Ishikawa (cell line): ENCODE measurements at regions not wholly inside any gene's neighbourhood (a gene's known extent, or its start where the extent isn't known, plus 50 kb on each side); places are given as distances from the start of the nearest gene placed in this dataset.

Experiments used
- CEBPB ChIP-seq: IDR thresholded peaks from 2 replicates; pipeline ENCODE4 v1.6.1; 2012
- CREB1 ChIP-seq: IDR thresholded peaks from 2 replicates; pipeline ENCODE4 v1.6.1; 2012; ENCODE audit warnings: low read depth
- EP300 ChIP-seq: IDR thresholded peaks from 2 replicates; pipeline ENCODE4 v1.6.1; 2012; ENCODE audit warnings: borderline replicate concordance
- FOXM1 ChIP-seq: IDR thresholded peaks from 2 replicates; pipeline ENCODE4 v1.6.1; 2012; ENCODE audit warnings: low read depth, borderline replicate concordance
- TCF12 ChIP-seq: IDR thresholded peaks from 2 replicates; pipeline ENCODE4 v1.6.1; 2012; ENCODE audit warnings: low read depth
- YY1 ChIP-seq: IDR thresholded peaks from 2 replicates; pipeline ENCODE4 v1.6.1; 2012; ENCODE audit warnings: low read depth
- TF ChIP-seq, protein P1 (sequence below): IDR thresholded peaks from 2 replicates; pipeline ENCODE4 v1.6.1; 2012

GRCh38 chrX:20712811-20713210, 446.1 kb upstream of the RPS6KA3 start:
- TF ChIP-seq CREB1, result no peak
- no peak for TF ChIP-seq YY1
- no peak for TF ChIP-seq CEBPB
- TF ChIP-seq TCF12, result no peak
- no peak for TF ChIP-seq FOXM1
- TF ChIP-seq EP300, result no peak
- TF ChIP-seq, protein P1, sequence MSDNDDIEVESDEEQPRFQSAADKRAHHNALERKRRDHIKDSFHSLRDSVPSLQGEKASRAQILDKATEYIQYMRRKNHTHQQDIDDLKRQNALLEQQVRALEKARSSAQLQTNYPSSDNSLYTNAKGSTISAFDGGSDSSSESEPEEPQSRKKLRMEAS, result no peak
